IMR-90 (cell line): ENCODE measurements at regions not wholly inside any gene's neighbourhood (a gene's known extent, or its start where the extent isn't known, plus 50 kb on each side); places are given as distances from the start of the nearest gene placed in this dataset.

Experiments used
- ATAC-seq: fragments of 200-7000 bp; cut with Tn5 transposase; 2 replicates; pipeline ENCODE4 v1.9.1; 2020; ENCODE audit warnings: low read depth, mild to moderate bottlenecking, moderate library complexity
- BruUV-seq: library from RNA; stranded (reverse); fragments of 400-500 nt; replicated peaks from 2 replicates; lab custom pipeline; 2021; lab: Mats Ljungman, UMichigan
- CTCF ChIA-PET: fragments of 300-600 bp; formaldehyde crosslinking; extraction: SDS; loops from one replicate; lab custom pipeline; 2021; ENCODE audit warnings: antibody characterized with exemption; lab: Yijun Ruan, JAX
- POLR2A ChIA-PET: fragments of 300-600 bp; sonication (Branson Sonifier 250); formaldehyde crosslinking; loops from one replicate; lab custom pipeline; 2022; ENCODE audit warnings: antibody characterized with exemption; ENCODE audit not compliant: unreplicated experiment; lab: Charles Lee
- DNase-seq: peaks from one replicate; pipeline ENCODE4 v3.0.0; 2013
- H2AFZ ChIP-seq: replicated peaks from 2 replicates; pipeline ENCODE3; 2013; ENCODE audit warnings: low read length, mild to moderate bottlenecking; ENCODE audit not compliant: poor library complexity
- H2AK5ac ChIP-seq: 2 replicates; pipeline ENCODE4 v1.6.1; 2013; ENCODE audit warnings: low read depth, low read length, inconsistent platforms
- H2AK9ac ChIP-seq: replicated peaks from 2 replicates; pipeline ENCODE3; 2013; ENCODE audit warnings: mild to moderate bottlenecking, low read depth, low read length, moderate library complexity; ENCODE audit not compliant: poor library complexity
- H2BK120ac ChIP-seq: 2 replicates; pipeline ENCODE4 v1.6.1; 2013; ENCODE audit warnings: low read depth, low read length, inconsistent platforms
- H2BK15ac ChIP-seq: 3 replicates; pipeline ENCODE4 v1.6.1; 2013; ENCODE audit warnings: low read depth, low read length, inconsistent platforms
- H2BK20ac ChIP-seq: 2 replicates; pipeline ENCODE4 v1.6.1; 2013; ENCODE audit warnings: low read depth, mild to moderate bottlenecking, inconsistent platforms, low read length, moderate library complexity
- H2BK5ac ChIP-seq: 2 replicates; pipeline ENCODE4 v1.6.1; 2013; ENCODE audit warnings: mild to moderate bottlenecking, low read depth, low read length, inconsistent platforms; ENCODE audit not compliant: poor library complexity, severe bottlenecking
- H3K14ac ChIP-seq: replicated peaks from 2 replicates; pipeline ENCODE4 v1.6.1; 2013; ENCODE audit warnings: low read depth, low read length, inconsistent platforms
- H3K18ac ChIP-seq: 2 replicates; pipeline ENCODE4 v1.6.1; 2013; ENCODE audit warnings: low read depth, low read length, control low read depth
- H3K23ac ChIP-seq: 2 replicates; pipeline ENCODE4 v1.6.1; 2013; ENCODE audit warnings: low read depth, low read length, inconsistent platforms
- H3K27ac ChIP-seq: 2 replicates; pipeline ENCODE4 v1.5.1; 2013; ENCODE audit warnings: mild to moderate bottlenecking, control low read depth, low read length; ENCODE audit not compliant: insufficient read depth
- H3K27me3 ChIP-seq: 2 replicates; pipeline ENCODE4 v1.6.1; 2013; ENCODE audit warnings: low read length; ENCODE audit not compliant: control insufficient read depth, insufficient read depth
- H3K36me3 ChIP-seq: 2 replicates; pipeline ENCODE4 v1.6.1; 2013; ENCODE audit warnings: low read length, mixed read lengths; ENCODE audit not compliant: control insufficient read depth, insufficient read depth
- H3K4ac ChIP-seq: 2 replicates; pipeline ENCODE4 v1.6.1; 2013; ENCODE audit warnings: low read depth, low read length, inconsistent platforms
- H3K4me1 ChIP-seq: 2 replicates; pipeline ENCODE4 v1.6.1; 2013; ENCODE audit warnings: low read length, mixed read lengths; ENCODE audit not compliant: control insufficient read depth, insufficient read depth
- H3K4me2 ChIP-seq: 2 replicates; pipeline ENCODE4 v1.6.1; 2013; ENCODE audit warnings: low read depth, mild to moderate bottlenecking, control low read depth, low read length, moderate library complexity
- H3K4me3 ChIP-seq: 2 replicates; pipeline ENCODE4 v1.5.1; 2013; ENCODE audit warnings: low read depth, mild to moderate bottlenecking, control low read depth, low read length, moderate library complexity; ENCODE audit not compliant: insufficient read depth
- H3K56ac ChIP-seq: 2 replicates; pipeline ENCODE4 v1.6.1; 2013; ENCODE audit warnings: low read length, inconsistent platforms; ENCODE audit not compliant: insufficient read depth; ENCODE audit errors: extremely low read depth
- H3K79me1 ChIP-seq, 2 experiments: 2 replicates each; pipeline ENCODE4 v1.6.1; 2013; ENCODE audit warnings: low read length in 2 of 2, inconsistent platforms in 1 of 2, low read depth in 1 of 2
- H3K9ac ChIP-seq: 2 replicates; pipeline ENCODE4 v1.6.1; 2013; ENCODE audit warnings: low read depth, low read length, control low read depth
- H3K9me1 ChIP-seq: 2 replicates; pipeline ENCODE4 v1.6.1; 2013; ENCODE audit warnings: low read length, inconsistent platforms; ENCODE audit not compliant: insufficient read depth
- H3K9me3 ChIP-seq: 2 replicates; pipeline ENCODE4 v1.6.1; 2013; ENCODE audit warnings: low read length; ENCODE audit not compliant: control insufficient read depth, insufficient read depth
- H4K20me1 ChIP-seq: 2 replicates; pipeline ENCODE4 v1.6.1; 2013; ENCODE audit warnings: low read length, inconsistent platforms; ENCODE audit not compliant: insufficient read depth
- H4K5ac ChIP-seq: 2 replicates; pipeline ENCODE4 v1.6.1; 2013; ENCODE audit warnings: mild to moderate bottlenecking, low read depth, low read length, control low read depth
- H4K8ac ChIP-seq, 2 experiments: 2 replicates each; pipeline ENCODE4 v1.6.1; 2013; ENCODE audit warnings: low read depth in 2 of 2, low read length in 2 of 2, control low read depth in 1 of 2, inconsistent platforms in 1 of 2
- H4K91ac ChIP-seq: 2 replicates; pipeline ENCODE4 v1.6.1; 2013; ENCODE audit warnings: low read depth, low read length, inconsistent platforms; ENCODE audit not compliant: insufficient read depth
- CHD1 ChIP-seq: IDR thresholded peaks from 2 replicates; pipeline ENCODE4 v1.6.1; 2012; ENCODE audit warnings: low read depth, low read length, improper control_type of control experiment
- ELK1 ChIP-seq: fragments of 150-350 bp; IDR thresholded peaks from 2 replicates; pipeline ENCODE4 v1.6.1; 2016; ENCODE audit warnings: low read depth, mild to moderate bottlenecking, low read length, moderate library complexity, borderline replicate concordance
- FOS ChIP-seq: fragments of 150-350 bp; IDR thresholded peaks from 2 replicates; pipeline ENCODE4 v1.6.1; 2016; ENCODE audit warnings: low read depth, low read length
- MAZ ChIP-seq: IDR thresholded peaks from 2 replicates; pipeline ENCODE4 v1.6.1; 2012; ENCODE audit warnings: low read depth, mild to moderate bottlenecking, low read length, improper control_type of control experiment, moderate library complexity, borderline replicate concordance
- RFX5 ChIP-seq: IDR thresholded peaks from 2 replicates; pipeline ENCODE4 v1.8.0; 2012; ENCODE audit warnings: low read depth, mild to moderate bottlenecking, low read length, moderate library complexity
- dilution Hi-C: fragments of 300-500 bp; cut with HindIII; formaldehyde crosslinking; loops from one replicate; pipeline ENCODE4 v1.14.3; 2018; ENCODE audit warnings: low sequenced_read_pairs; ENCODE audit not compliant: unreplicated experiment
- in situ Hi-C: fragments of 300-500 bp; cut with MboI; formaldehyde crosslinking; loops from 3 replicates; pipeline ENCODE4 v1.14.3; 2019; ENCODE audit warnings: low sequenced_read_pairs, inconsistent platforms, mixed read lengths
- intact Hi-C: fragments of 100-400 bp; cut with micrococcal nuclease; formaldehyde crosslinking; loops from 2 replicates; pipeline ENCODE4 v1.10.0; 2022

DNA sequence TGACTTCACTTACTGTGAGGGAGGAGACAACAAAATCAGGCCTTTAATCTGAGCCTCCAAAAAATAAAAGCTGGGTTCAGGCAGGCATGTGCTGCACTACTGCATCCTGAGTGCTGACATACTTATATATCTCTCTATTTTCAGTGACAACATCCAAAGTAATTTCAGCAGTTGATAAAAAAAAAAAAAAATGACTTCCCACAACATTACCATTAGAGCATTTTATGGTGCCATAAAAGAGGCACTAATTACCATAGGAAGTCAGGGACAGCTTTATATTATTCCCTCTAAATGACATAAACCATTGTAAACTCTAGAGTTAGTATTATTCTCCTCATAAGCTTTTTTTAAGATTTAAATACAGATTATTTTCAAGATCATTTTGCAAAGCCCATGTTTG, 346.1 kb downstream of the SLCO4C1 start:
- Histone ChIP-seq H2AK5ac (no peak overlapping the region), H4K8ac (no peak overlapping the region), H3K36me3 (no peaks in the 10 kb centered on the region), H2AK9ac (no peak overlapping the region), H3K27me3 (no peaks in the 10 kb centered on the region), H2AFZ (no peak overlapping the region), H3K4me3 (no peak overlapping the region), H3K18ac (no peak overlapping the region), H2BK20ac (no peak overlapping the region), H3K4me2 (no peak overlapping the region), H2BK5ac (no peak overlapping the region), H2BK15ac (no peak overlapping the region), H4K5ac (no peak overlapping the region), H3K23ac (no peak overlapping the region), H4K20me1 (no peaks in the 10 kb centered on the region), H3K79me1 (no peaks in the 10 kb centered on the region), H4K91ac (no peak overlapping the region), H2BK120ac (no peak overlapping the region), H3K9me3 (peaks cover 14% of the 10 kb centered on the region), H3K27ac (no peak overlapping the region), H3K4me1 (no peaks in the 10 kb centered on the region), H3K9me1 (no peaks in the 10 kb centered on the region), H3K4ac (no peak overlapping the region), H3K56ac (no peak overlapping the region), H3K14ac (no peak overlapping the region), H3K9ac (no peak overlapping the region)
- no peak for DNase-seq
- intact Hi-C loops (no loop called here), dilution Hi-C loops (no loop called here), in situ Hi-C loops (no loop called here)
- ChIA-PET CTCF (interaction anchor here (0.7 kb wide), 1 partner anchor 419 kb away, joined by 3 read pairs; no protein-coding TSS in a partner anchor), POLR2A (no interaction called here)
- TF ChIP-seq CHD1 = no peak
- TF ChIP-seq MAZ = no peak
- TF ChIP-seq ELK1 = no peak
- TF ChIP-seq FOS = no peak
- TF ChIP-seq RFX5 = no peak
- no TSS peak for BruUV-seq
- ATAC-seq = no peak
